ENCODE measurements at regions not wholly inside any gene's neighbourhood (a gene's known extent, or its start where the extent isn't known, plus 50 kb on each side); places are given as distances from the start of the nearest gene placed in this dataset.
A peak's percentile ranks its signal among the peaks of the same experiment; 100 is the strongest.

- DNase-seq, result no peak
Measured at GRCh38 chr3:73781541-73781940, 156.8 kb upstream of the PDZRN3 start.

- no peak for DNase-seq
Measured at GRCh38 chr3:73774645-73775044, 149.9 kb upstream of the PDZRN3 start.

DNA sequence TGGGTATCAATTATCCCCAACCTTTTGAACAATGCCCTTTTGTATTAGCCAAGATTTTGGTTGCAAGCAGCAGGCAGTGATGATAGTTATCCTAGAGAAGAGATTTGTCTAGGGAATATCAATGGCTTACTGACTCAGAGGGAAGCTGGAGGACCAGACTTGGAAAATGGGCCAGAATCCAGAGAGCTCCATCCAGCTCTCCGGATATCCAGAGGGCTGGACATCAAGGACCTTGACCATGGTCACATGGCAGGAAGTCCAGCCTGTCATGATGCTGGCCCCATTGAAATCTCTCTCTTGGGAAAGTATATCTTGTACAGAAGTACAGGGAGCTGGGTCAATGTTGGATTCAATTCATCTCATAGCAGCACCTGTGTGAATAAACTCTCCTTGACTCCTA, 148.5 kb upstream of the PDZRN3 start:
- peak; percentile 14 for DNase-seq

DNA sequence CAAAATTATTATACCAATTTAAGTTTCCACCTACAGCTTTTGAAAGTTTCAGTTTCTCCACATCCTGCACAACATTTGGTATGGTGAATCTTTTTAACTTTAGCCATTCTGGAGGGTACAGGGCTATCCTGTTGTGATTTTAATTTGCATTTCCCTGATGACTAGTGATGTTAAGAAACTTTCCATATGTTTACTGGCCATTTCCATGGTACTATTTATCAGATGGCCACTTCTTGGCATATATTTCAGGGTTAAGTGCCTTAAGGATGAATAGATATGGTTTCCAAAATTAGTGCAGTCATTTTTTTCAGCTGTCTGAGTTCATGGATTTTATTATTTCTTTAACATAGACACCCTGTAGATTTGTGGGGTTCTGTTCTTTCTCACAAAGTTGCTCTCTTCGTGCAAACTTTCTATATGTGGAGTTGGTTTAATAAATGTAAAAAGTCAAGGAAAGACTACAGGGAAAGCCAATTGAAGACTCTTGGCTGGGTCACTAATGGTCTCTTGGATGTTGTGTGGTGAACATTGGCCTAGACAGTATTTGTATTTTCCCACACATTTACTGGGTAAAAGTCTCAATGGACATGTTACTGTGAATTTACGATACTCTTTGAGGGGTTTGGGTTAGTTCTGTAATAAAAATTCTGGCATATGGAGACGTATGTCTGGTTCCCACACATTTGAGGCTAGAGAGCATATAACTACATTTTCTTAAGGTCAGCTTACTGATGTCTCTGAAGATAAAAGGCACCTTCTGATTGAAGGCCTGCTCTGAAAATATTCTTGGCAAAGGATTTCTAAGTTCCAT, 147.5 kb upstream of the PDZRN3 start:
- peak; percentile 31 for DNase-seq

- DNase-seq, result peak; percentile 54
Measured at GRCh38 chr3:73768524-73769308, 144.0 kb upstream of the PDZRN3 start.

GRCh38 chr3:73766599-73767381, 142.0 kb upstream of the PDZRN3 start:
- DNase-seq, result peak; percentile 90

DNA sequence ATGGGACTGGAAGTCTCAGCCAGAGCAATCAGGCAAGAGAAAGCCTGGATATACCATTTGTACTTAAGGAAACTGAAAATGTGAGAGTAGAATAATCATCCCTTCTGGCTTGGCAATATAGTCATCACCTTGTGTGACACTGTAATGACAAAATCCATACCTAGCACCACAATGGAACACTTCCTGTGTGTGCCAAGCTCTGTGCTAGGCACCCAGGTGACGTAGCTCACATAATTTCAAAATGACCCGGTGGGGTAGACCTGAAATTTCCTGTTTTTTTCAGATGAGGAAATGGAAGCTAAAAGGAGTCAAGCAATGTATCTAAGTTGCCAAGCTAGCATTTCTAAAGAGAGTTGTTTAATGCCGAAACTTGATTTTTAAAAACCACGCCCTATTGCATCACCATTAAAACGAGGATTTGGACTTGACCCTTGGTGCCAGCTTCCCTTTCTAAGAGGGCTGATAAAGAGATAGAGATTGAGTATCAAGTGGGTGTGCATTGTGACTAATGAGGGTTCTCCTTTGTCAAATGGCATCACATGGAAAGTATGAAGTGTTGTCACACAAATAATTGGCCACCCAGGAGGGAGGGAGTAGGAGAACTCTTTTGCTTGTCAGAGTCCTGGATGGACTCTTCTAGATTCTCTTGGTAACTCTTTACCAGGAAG, 141.3 kb upstream of the PDZRN3 start:
- peak; percentile 80 for DNase-seq

- no peak for DNase-seq
Measured at GRCh38 chr3:73762855-73763254, 138.1 kb upstream of the PDZRN3 start.

- no peak for DNase-seq
Measured at GRCh38 chr3:73759297-73759711, 134.6 kb upstream of the PDZRN3 start.

DNA sequence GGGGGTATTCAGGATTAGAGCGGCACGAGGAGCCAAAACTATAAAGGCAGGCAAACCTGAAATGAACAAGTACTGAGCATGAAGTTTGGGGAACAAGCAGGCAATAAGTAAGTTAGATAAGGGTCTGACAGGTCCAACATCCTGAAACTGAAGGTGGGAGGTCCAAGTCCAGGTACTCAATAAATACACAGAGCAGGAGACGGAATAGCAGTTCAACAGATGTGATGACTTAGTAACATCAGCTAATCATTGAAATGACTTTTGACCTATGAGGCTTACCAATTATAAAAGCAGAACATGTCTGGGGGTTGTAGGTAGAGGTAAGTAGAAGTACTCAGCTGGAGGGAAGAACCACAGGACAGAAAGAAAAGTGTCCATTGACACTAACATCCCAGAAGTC, 132.8 kb upstream of the PDZRN3 start:
- no peak for DNase-seq

DNA sequence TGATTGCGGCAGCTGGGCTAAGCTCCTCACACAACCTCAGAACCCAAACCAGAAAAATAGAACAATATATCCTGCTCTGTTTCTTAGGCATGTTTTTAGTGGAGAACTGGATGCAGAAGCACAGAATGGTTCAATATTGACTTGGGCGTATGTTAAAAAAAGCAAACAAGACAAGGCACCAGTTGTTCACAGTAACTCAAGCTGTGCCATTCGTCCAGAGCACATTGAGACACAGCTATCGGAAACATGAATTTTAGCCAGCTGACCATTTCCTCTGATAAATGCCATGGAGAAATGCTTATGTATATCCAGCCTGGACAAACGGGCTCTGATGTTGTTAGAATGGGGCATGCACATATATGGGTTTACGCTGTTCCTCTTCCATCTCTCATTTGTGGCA, 129.2 kb upstream of the PDZRN3 start:
- no peak for DNase-seq

GRCh38 chr3:73752338-73752737, 127.6 kb upstream of the PDZRN3 start:
- no peak for DNase-seq

GRCh38 chr3:73746623-73747022, 121.9 kb upstream of the PDZRN3 start:
- DNase-seq, result no peak

DNA sequence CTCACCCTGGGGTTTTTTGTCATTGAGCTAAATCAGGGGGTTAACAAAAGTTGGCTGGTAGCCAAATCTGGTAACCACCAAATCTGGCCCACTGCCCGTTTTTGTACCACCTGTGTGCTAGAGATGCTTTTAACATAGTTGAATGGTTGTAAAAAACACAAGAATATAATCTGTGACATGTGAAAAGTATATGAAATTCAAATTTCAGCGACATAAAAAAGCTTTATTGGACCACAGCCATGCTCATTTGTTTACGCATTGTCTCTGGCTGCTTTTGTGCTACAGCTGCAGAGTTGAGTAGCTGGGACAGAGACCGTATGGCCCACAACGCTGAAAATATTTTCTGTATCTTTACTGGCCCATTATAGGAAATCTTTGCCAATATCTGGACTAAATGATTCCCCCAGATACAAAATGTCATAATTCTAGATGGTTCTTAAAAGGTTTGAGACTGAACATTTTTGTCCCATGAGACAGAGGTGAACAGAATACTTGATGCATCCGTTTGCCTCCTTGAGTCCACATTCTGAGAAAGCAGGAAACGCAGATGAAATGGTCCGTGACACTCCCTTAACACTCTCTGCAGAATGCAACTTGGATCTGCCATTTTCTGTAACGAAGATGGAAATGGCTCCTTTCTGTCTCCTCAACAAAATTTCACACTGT, 120.9 kb upstream of the PDZRN3 start:
- DNase-seq, result peak; percentile 66

DNA sequence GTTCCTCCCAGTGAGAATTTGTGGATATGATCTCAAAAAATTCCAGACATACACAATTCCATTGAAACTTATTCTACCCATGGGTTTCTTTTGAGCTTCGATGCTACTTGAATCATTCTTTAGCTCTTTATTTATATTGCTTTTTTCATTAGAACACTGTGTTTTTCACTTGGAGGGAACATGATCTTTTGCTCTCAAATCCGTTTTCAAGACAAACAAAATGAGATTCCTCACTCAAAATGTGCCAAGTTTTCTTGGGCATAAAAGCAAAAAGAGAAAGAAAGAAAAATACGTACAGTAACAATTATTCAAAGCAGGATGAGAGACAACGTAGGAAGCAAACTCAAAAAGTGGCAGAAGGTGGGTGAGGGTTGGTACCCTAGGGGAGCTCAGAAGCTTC, 118.8 kb upstream of the PDZRN3 start:
- DNase-seq, result no peak

- peak; percentile 75 for DNase-seq
Measured at GRCh38 chr3:73739791-73740453, 115.2 kb upstream of the PDZRN3 start.

GRCh38 chr3:73738711-73739110, 114.0 kb upstream of the PDZRN3 start:
- DNase-seq, result no peak

GRCh38 chr3:73734211-73735089, 109.7 kb upstream of the PDZRN3 start:
- DNase-seq, result no peak

- no peak for DNase-seq
Measured at GRCh38 chr3:73733746-73734145, 109.0 kb upstream of the PDZRN3 start.

DNA sequence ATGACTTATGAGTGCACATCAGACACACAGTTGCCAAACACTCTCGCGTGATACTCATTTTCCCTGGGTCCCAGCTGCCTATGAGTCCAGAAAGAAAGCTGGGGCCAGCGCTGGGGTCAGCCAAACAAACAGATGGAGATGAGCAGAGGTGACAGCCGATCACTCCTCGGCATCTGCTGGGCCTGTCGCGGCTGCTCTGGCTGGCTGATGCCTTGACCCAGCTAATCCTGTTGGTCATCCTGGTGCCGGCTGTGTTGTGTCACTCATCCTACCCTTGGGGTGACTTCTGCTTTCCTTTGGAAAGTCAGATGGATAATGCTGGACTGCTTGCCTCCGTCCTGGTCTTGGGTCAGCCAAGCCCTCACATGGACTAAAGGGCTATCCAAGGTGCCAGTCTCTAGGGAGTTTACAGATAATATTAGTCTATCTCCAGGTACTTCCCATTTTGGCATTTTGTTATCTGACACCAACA, 105.3 kb upstream of the PDZRN3 start:
- DNase-seq, result no peak

DNA sequence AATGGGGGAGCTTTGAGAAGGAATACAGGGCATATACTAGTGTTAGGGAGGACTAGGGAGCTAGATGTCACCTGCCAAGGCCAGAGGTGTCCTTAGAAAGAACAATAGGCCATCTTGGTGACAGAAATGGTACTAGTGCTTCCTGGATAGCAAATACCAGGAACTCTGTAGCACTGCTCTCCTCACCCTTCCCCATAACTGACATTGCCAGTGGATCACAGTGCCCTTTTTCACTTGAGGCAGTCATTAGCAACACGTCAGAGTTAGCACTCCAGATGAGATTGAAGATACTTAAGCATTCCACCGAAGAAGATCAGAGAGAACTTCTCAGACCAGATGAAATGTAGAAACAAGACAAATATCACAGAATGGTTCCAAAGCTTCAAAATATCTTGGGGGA, 103.1 kb upstream of the PDZRN3 start:
- peak; percentile 34 for DNase-seq
